Fibroblast of skin of left quadriceps (primary cell): ENCODE measurements at regions not wholly inside any gene's neighbourhood (a gene's known extent, or its start where the extent isn't known, plus 50 kb on each side); places are given as distances from the start of the nearest gene placed in this dataset.
"Not testable (repeated sequence)": the region's sequence is repeated elsewhere in the genome, so short reads cannot be mapped to it uniquely, and the experiment has no call there.

Experiments
- DNase-seq, 2 experiments: peaks; one replicate each; pipeline ENCODE4 v3.0.0-alpha.2; 2013; ENCODE audit warnings: low read depth in 2 of 2

- no peak for DNase-seq
Measured at GRCh38 chr18:71249791-71250190, 960.9 kb downstream of the SOCS6 start.

GRCh38 chr18:71242981-71243380 lies 954.1 kb downstream of the SOCS6 start:
- no peak for DNase-seq

- DNase-seq: no peak
Measured at GRCh38 chr18:71238974-71239624, 950.3 kb downstream of the SOCS6 start.

- DNase-seq: no peak
Measured at GRCh38 chr18:71237641-71238040, 948.8 kb downstream of the SOCS6 start.

- no peak for DNase-seq
Measured at GRCh38 chr18:71233177-71233576, 944.3 kb downstream of the SOCS6 start.

GRCh38 chr18:71223486-71223885 lies 934.6 kb downstream of the SOCS6 start:
- DNase-seq: no peak

- no peak for DNase-seq
Measured at GRCh38 chr18:71221405-71221804, 932.6 kb downstream of the SOCS6 start.

- DNase-seq: not testable (repeated sequence)
Measured at GRCh38 chr18:71212739-71213138, 923.9 kb downstream of the SOCS6 start.

GRCh38 chr18:71212222-71212621 lies 923.4 kb downstream of the SOCS6 start:
- DNase-seq: no peak

- DNase-seq: peak in 1 of 2 experiments; percentile 2
Measured at GRCh38 chr18:71209944-71210343, 921.1 kb downstream of the SOCS6 start.

- no peak for DNase-seq
Measured at GRCh38 chr18:71194438-71194837, 905.6 kb downstream of the SOCS6 start.

- no peak for DNase-seq
Measured at GRCh38 chr18:71189581-71189980, 900.7 kb downstream of the SOCS6 start.

GRCh38 chr18:71168557-71169145 lies 879.8 kb downstream of the SOCS6 start:
- DNase-seq: no peak

- no peak for DNase-seq
Measured at GRCh38 chr18:71136487-71136886, 847.6 kb downstream of the SOCS6 start.

- DNase-seq: no peak
Measured at GRCh38 chr18:71134122-71134521, 845.3 kb downstream of the SOCS6 start.

GRCh38 chr18:71131918-71132317 lies 843.1 kb downstream of the SOCS6 start:
- no peak for DNase-seq

- no peak for DNase-seq
Measured at GRCh38 chr18:71130351-71130750, 841.5 kb downstream of the SOCS6 start.

GRCh38 chr18:71125581-71125980 lies 836.7 kb downstream of the SOCS6 start:
- no peak for DNase-seq

GRCh38 chr18:71116535-71116934 lies 827.7 kb downstream of the SOCS6 start:
- DNase-seq: no peak

- no peak for DNase-seq
Measured at GRCh38 chr18:71115261-71115660, 826.4 kb downstream of the SOCS6 start.

GRCh38 chr18:71114550-71115210 lies 825.8 kb downstream of the SOCS6 start:
- no peak for DNase-seq

- DNase-seq: no peak
Measured at GRCh38 chr18:71107244-71107643, 818.4 kb downstream of the SOCS6 start.

GRCh38 chr18:71106701-71107100 lies 817.9 kb downstream of the SOCS6 start:
- DNase-seq: no peak
